HG03520 (cell line): ENCODE measurements at regions not wholly inside any gene's neighbourhood (a gene's known extent, or its start where the extent isn't known, plus 50 kb on each side); places are given as distances from the start of the nearest gene placed in this dataset.
"Not testable (repeated sequence)": the region's sequence is repeated elsewhere in the genome, so short reads cannot be mapped to it uniquely, and the experiment has no call there.

Experiments
- ATAC-seq: cut with Tn5 transposase; IDR thresholded peaks from one replicate; pipeline ENCODE4 v1.9.1; 2021; ENCODE audit warnings: mild to moderate bottlenecking, moderate library complexity; ENCODE audit not compliant: unreplicated experiment

GRCh38 chr7:121623130-121623872 is 227.2 kb upstream of the FAM3C start:
- no peak for ATAC-seq

DNA sequence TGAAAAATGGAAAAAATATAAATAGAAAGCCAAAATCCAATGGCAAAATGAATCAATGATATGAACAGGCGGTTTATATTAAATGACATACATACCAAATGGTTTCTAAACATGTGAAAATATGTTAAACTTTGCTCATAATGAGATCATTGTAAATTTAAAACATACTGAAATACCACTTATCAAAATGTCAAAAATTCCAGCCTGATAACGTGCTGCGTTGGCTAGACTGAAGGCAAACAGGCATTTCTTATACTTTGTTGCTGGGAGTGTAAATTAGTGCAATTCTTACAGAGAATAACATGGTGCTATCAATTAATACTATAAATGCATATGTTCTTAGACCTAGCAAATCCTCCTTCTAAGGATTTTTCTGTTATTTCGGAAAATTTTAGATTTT is 225.8 kb upstream of the FAM3C start:
- ATAC-seq: no peak

DNA sequence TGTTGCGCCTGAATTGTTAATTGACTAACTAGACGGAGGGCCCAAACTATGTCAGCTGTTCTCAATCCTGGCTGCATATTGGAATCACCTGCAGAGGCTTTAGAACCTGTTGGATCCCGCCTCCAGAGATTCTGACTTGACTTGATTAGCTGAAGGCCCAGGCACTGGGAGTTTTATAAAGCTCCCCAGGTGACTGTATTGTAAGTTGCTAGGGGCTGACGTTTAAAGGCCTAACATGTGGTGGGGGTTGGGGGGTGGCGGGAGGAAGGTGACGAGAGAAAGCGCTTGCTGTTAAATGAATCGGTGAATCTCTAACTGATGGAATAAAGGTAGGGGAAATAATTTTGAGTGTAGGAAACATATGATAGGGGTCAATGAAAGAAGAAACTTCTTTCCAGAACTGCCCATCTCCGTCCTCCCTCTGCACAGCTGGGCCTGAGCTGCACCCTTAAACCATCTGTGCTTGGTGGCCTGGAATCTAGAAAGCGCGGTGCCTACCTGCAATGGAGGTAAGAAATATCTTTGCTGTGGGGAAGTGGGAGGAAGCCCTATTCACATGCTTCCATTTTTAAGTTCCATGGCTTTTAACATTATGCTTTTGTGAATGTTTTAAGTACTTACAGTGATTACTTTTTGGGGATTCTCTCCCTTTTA is 225.0 kb upstream of the FAM3C start:
- no peak for ATAC-seq

GRCh38 chr7:121620206-121620605 is 224.1 kb upstream of the FAM3C start:
- ATAC-seq: no peak

- ATAC-seq: no peak
These were observed 222.1 kb upstream of the FAM3C start for GRCh38 chr7:121618182-121618581.

GRCh38 chr7:121610243-121610642 is 214.1 kb upstream of the FAM3C start:
- ATAC-seq: no peak

- ATAC-seq: no peak
These were observed 213.1 kb upstream of the FAM3C start for GRCh38 chr7:121609208-121609607.

GRCh38 chr7:121608785-121609184 is 212.7 kb upstream of the FAM3C start:
- no peak for ATAC-seq

- ATAC-seq: not testable (repeated sequence)
These were observed 212.1 kb upstream of the FAM3C start for GRCh38 chr7:121608183-121608582.

GRCh38 chr7:121605317-121605680 is 209.2 kb upstream of the FAM3C start:
- ATAC-seq: no peak

- ATAC-seq: no peak
These were observed 208.7 kb upstream of the FAM3C start for GRCh38 chr7:121604627-121605316.

- ATAC-seq: no peak
These were observed 207.8 kb upstream of the FAM3C start for GRCh38 chr7:121603886-121604285.

DNA sequence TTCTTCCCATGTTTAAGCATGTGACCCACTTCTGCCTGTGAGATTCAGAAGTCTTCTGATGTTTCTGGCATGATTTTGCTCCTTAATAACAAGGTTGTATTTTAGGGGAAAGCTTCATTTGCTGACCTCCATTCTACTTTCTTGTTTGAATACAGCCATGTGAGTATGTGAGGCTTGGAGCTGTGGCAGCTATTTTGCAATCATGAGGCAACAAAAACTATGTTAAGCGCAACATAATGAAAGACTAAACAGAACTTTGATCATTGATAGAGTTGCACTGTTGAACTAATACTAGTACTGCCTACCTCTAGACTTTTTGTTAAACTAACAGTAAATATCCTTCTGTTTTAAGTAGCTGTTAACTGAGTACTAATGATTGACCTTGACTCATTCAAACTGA is 203.8 kb upstream of the FAM3C start:
- ATAC-seq: no peak

DNA sequence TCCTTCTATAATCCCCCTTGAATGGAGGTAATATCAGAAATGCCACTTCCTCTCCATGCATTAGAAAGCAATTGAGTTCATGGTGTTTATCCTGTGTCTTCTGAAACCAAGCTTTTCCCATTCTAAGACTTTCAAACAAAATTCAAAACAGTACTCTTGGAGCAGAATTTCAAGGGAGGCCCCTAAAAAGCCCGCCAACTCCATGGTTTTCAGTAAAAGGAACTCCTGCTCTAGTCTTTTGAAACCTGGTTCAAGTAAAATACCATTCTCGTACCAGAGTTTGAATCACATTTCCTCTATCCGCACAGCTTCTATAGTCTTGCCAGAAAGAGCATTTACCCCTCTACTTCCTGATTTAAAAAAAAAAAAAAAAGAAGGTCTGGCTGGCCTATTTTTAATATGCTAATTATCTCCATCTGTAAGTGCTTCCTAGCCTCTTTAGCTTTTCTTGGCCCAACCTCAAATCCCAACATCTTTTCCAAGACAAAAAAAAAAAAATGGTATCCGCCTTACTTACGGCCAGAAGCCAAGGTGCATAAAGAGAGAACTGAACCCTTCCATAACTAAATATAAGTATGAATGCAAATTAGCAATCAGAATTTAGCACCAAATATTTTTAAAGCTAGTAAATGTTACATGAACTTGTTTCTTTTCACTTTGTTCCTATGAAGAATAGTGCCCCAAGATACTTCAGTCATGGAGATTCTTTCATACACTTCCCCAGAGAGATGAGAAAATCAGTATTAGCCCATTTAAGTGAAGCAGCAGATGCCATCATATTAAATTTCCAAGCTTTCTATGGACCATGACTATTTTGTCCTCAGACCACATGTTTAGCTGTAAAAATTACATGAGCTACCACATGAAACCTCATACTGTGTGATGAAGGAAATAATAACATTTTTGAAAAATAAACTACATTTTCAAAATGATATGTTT is 199.9 kb upstream of the FAM3C start:
- no peak for ATAC-seq

GRCh38 chr7:121591926-121592325 is 195.8 kb upstream of the FAM3C start:
- no peak for ATAC-seq

GRCh38 chr7:121587435-121587834 is 191.3 kb upstream of the FAM3C start:
- ATAC-seq: no peak

GRCh38 chr7:121582258-121582657 is 186.2 kb upstream of the FAM3C start:
- ATAC-seq: no peak

DNA sequence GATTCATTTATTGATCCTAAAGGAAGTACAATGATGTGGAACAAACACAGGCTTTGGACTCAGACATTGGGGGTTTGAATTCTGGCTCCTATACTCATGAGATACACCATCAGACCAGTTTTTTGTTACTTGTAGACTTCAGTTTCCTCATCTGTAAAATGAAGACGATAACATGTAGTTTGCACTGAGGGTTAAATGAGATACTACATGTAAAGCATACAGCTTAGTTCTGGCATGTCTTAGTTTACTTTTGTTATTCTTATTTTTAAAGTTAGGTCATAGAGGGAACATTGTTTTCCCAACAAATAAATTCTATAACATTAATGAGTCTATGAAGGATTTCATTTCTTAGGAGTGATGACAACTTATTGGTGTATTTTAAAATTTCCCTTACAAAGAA is 183.5 kb upstream of the FAM3C start:
- ATAC-seq: no peak

GRCh38 chr7:121578669-121579068 is 182.6 kb upstream of the FAM3C start:
- no peak for ATAC-seq

DNA sequence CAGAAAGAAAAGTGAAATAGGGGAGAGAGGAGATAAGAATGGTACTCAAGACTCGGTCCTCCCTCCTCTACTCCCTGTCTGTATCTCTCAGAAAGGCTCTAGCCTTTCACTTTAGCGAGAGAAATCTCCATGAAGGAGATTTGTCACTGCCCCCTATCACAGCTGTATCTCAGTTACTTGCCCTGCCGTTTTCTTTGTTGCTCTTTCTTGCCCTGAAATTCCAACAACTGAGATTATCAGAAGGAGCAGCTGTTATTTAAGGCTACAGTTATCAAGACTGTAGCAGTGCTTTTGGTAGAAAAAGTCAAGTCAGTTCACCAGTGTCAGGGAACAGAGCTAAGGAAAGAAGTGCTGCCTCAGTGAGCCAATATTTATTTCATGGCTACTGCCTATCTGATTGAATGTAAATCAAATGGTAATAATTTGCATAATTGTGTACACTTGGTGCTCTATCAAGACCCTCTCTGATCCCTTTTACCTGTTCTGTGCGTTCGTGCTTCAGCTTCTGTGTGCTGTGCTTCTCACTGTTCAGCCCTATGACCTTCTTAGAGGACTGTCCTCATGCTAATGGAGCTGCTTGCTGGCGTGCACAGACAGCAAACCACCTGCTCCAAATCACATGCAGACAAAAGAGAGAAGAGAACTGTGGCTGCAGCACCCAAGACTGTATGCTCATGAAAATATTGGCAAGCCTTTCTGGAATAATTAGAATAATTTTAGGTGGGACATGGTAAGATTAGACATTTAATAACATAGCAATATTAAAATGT is 180.2 kb upstream of the FAM3C start:
- no peak for ATAC-seq
